ENCODE measurements at regions not wholly inside any gene's neighbourhood (a gene's known extent, or its start where the extent isn't known, plus 50 kb on each side); places are given as distances from the start of the nearest gene placed in this dataset.

GRCh38 chr4:1518997-1519700 lies 112.9 kb upstream of the NKX1-1 start:
- TF ChIP-seq CTCF (conservative IDR thresholded peaks at IDR 0.05; ENCODE audit: control insufficient read depth, insufficient read depth, low read depth, low read length) = no peak
- H3K4me3 ChIP-seq (ENCODE audit: control insufficient read depth, low read depth, low read length) = no peak overlapping the region
- DNase-seq (ENCODE audit: low read depth) = no peak

DNA sequence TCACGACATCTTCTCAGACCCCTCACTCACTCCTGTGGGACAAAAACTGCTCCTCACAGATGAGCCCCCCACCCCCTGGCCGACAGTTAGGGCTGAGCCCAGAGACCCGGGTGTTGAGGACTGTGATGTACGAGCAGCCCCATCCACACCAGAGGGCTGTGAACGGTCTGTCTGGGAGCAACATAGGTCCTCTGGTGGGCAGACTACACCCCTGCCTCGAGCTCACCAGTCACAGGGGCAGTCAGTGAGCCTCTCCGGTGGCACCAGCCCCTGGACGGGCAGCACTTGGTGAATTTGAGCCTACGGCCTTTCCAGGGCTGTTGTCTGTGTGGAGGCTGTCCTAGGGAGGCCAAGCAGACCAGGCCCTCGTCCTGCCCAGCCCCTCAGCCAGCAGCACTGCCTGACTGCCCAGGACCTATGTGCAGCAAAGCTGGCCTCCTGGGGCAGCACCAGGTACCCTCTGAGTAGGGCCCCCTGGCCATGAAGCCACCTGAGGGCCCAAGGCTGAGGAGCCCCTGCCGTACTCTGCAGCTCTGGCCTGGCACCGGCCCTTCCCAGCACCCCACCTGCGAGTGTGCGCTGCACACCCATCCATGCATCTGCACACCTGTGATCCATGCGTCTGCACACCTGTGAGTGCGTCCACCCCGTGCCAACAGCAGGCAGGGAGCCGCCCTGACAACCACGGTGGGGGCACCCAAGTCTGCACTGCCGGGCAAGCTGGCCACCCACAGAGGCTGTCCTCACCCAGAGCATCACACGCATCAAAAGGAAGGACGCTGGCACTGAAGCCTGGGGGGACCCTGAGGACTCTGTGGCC lies 111.6 kb upstream of the NKX1-1 start:
- no peak for DNase-seq (ENCODE audit: low read depth)
- H3K4me3 ChIP-seq (ENCODE audit: control insufficient read depth, low read depth, low read length) = no peak overlapping the region
- TF ChIP-seq CTCF (conservative IDR thresholded peaks at IDR 0.05; ENCODE audit: control insufficient read depth, insufficient read depth, low read depth, low read length) = no peak

- no peak overlapping the region for H3K4me3 ChIP-seq (ENCODE audit: control insufficient read depth, low read depth, low read length)
- no peak for DNase-seq (ENCODE audit: low read depth)
- no peak for TF ChIP-seq CTCF (conservative IDR thresholded peaks at IDR 0.05; ENCODE audit: control insufficient read depth, insufficient read depth, low read depth, low read length)
Measured at GRCh38 chr4:1516881-1517480, 110.7 kb upstream of the NKX1-1 start.

GRCh38 chr4:1516261-1516660 lies 110.0 kb upstream of the NKX1-1 start:
- no peak for TF ChIP-seq CTCF (conservative IDR thresholded peaks at IDR 0.05; ENCODE audit: control insufficient read depth, insufficient read depth, low read depth, low read length)
- no peak for DNase-seq (ENCODE audit: low read depth)
- no peak overlapping the region for H3K4me3 ChIP-seq (ENCODE audit: control insufficient read depth, low read depth, low read length)

- DNase-seq (ENCODE audit: low read depth) = no peak
- H3K4me3 ChIP-seq (ENCODE audit: control insufficient read depth, low read depth, low read length) = no peak overlapping the region
- TF ChIP-seq CTCF (conservative IDR thresholded peaks at IDR 0.05; ENCODE audit: control insufficient read depth, insufficient read depth, low read depth, low read length) = no peak
Measured at GRCh38 chr4:1515763-1516162, 109.5 kb upstream of the NKX1-1 start.

- no peak overlapping the region for H3K4me3 ChIP-seq (ENCODE audit: control insufficient read depth, low read depth, low read length)
- no peak for DNase-seq (ENCODE audit: low read depth)
- no peak for TF ChIP-seq CTCF (conservative IDR thresholded peaks at IDR 0.05; ENCODE audit: control insufficient read depth, insufficient read depth, low read depth, low read length)
Measured at GRCh38 chr4:1515156-1515555, 108.9 kb upstream of the NKX1-1 start.
